H9 (cell line): ENCODE measurements at regions not wholly inside any gene's neighbourhood (a gene's known extent, or its start where the extent isn't known, plus 50 kb on each side); places are given as distances from the start of the nearest gene placed in this dataset.

ENCODE experiments used
- DNase-seq: peaks from one replicate; pipeline ENCODE4 v3.0.0-alpha.2; 2017
- H2AFZ ChIP-seq: one replicate; pipeline ENCODE4 v1.6.1; 2013; ENCODE audit warnings: mild to moderate bottlenecking, low read length, control low read depth, moderate library complexity
- H2AK5ac ChIP-seq: 2 replicates; pipeline ENCODE4 v1.6.1; 2013; ENCODE audit warnings: low read length, control low read depth, mixed read lengths; ENCODE audit not compliant: insufficient read length
- H2BK120ac ChIP-seq: one replicate; pipeline ENCODE4 v1.6.1; 2013; ENCODE audit warnings: low read depth, mild to moderate bottlenecking, low read length, control low read depth, inconsistent platforms; ENCODE audit not compliant: poor library complexity, severe bottlenecking
- H2BK12ac ChIP-seq: 2 replicates; pipeline ENCODE4 v1.6.1; 2013; ENCODE audit warnings: low read length, control low read depth, mixed read lengths, low read depth; ENCODE audit not compliant: insufficient read length
- H2BK15ac ChIP-seq: 2 replicates; pipeline ENCODE4 v1.6.1; 2013; ENCODE audit warnings: low read depth, low read length, control low read depth
- H2BK20ac ChIP-seq: one replicate; pipeline ENCODE4 v1.6.1; 2013; ENCODE audit warnings: low read depth, mild to moderate bottlenecking, low read length, control low read depth, inconsistent platforms; ENCODE audit not compliant: poor library complexity, severe bottlenecking
- H2BK5ac ChIP-seq: 2 replicates; pipeline ENCODE4 v1.6.1; 2013; ENCODE audit warnings: low read length, control low read depth, mixed read lengths; ENCODE audit not compliant: insufficient read length
- H3K14ac ChIP-seq: 2 replicates; pipeline ENCODE4 v1.6.1; 2013; ENCODE audit warnings: low read length, control low read depth; ENCODE audit not compliant: insufficient read depth
- H3K18ac ChIP-seq: 2 replicates; pipeline ENCODE4 v1.6.1; 2013; ENCODE audit warnings: low read depth, mild to moderate bottlenecking, mixed read lengths, low read length, control low read depth; ENCODE audit not compliant: insufficient read length
- H3K23ac ChIP-seq: 2 replicates; pipeline ENCODE4 v1.6.1; 2013; ENCODE audit warnings: low read length, control low read depth, mixed read lengths, low read depth; ENCODE audit not compliant: insufficient read length
- H3K23me2 ChIP-seq: 2 replicates; pipeline ENCODE4 v1.6.1; 2013; ENCODE audit warnings: low read depth, mild to moderate bottlenecking, mixed read lengths, low read length, control low read depth; ENCODE audit not compliant: insufficient read length, poor library complexity, severe bottlenecking
- H3K27ac ChIP-seq: 2 replicates; pipeline ENCODE4 v1.5.1; 2013; ENCODE audit warnings: low read length, control low read depth, mixed read lengths, low read depth; ENCODE audit not compliant: insufficient read length
- H3K27me3 ChIP-seq: 2 replicates; pipeline ENCODE4 v1.6.1; 2013; ENCODE audit warnings: low read length, control low read depth, inconsistent platforms; ENCODE audit not compliant: insufficient read depth
- H3K4ac ChIP-seq: 2 replicates; pipeline ENCODE4 v1.6.1; 2013; ENCODE audit warnings: low read depth, mild to moderate bottlenecking, control low read depth, inconsistent platforms, low read length, moderate library complexity
- H3K4me1 ChIP-seq: 2 replicates; pipeline ENCODE4 v1.6.1; 2013; ENCODE audit warnings: low read length, control low read depth, inconsistent platforms; ENCODE audit not compliant: insufficient read depth
- H3K4me2 ChIP-seq: 2 replicates; pipeline ENCODE4 v1.6.1; 2013; ENCODE audit warnings: low read length, control low read depth, mixed read lengths; ENCODE audit not compliant: insufficient read length, insufficient read depth
- H3K56ac ChIP-seq: 2 replicates; pipeline ENCODE4 v1.6.1; 2013; ENCODE audit warnings: low read depth, mild to moderate bottlenecking, mixed read lengths, low read length, control low read depth; ENCODE audit not compliant: insufficient read length
- H3K79me1 ChIP-seq: 2 replicates; pipeline ENCODE4 v1.6.1; 2013; ENCODE audit warnings: low read depth, mild to moderate bottlenecking, moderate library complexity, low read length, control low read depth, inconsistent platforms; ENCODE audit not compliant: insufficient read depth, poor library complexity, severe bottlenecking
- H3K79me2 ChIP-seq: 2 replicates; pipeline ENCODE4 v1.6.1; 2013; ENCODE audit warnings: low read length, control low read depth, inconsistent platforms; ENCODE audit not compliant: insufficient read depth
- H3K9ac ChIP-seq: 2 replicates; pipeline ENCODE4 v1.6.1; 2013; ENCODE audit warnings: low read length, control low read depth, mixed read lengths; ENCODE audit not compliant: insufficient read length; ENCODE audit errors: extremely low read depth
- H3K9me3 ChIP-seq: one replicate; pipeline ENCODE4 v1.6.1; 2013; ENCODE audit warnings: low read depth, low read length, inconsistent platforms; ENCODE audit not compliant: control insufficient read depth
- H3T11ph ChIP-seq: one replicate; pipeline ENCODE4 v1.6.1; 2013; ENCODE audit warnings: mild to moderate bottlenecking, low read length, control low read depth, inconsistent platforms
- H4K20me1 ChIP-seq: one replicate; pipeline ENCODE4 v1.6.1; 2013; ENCODE audit not compliant: control insufficient read depth, insufficient read length, insufficient read depth
- H4K5ac ChIP-seq: 2 replicates; pipeline ENCODE4 v1.6.1; 2013; ENCODE audit warnings: low read depth, mild to moderate bottlenecking, mixed read lengths, low read length, control low read depth; ENCODE audit not compliant: insufficient read length
- H4K8ac ChIP-seq: replicated peaks from 2 replicates; pipeline ENCODE4 v1.6.1; 2013; ENCODE audit warnings: low read length, control low read depth, mixed read lengths, low read depth; ENCODE audit not compliant: insufficient read length
- H4K91ac ChIP-seq: 2 replicates; pipeline ENCODE4 v1.6.1; 2013; ENCODE audit warnings: low read depth, mild to moderate bottlenecking, moderate library complexity, mixed read lengths, low read length, control low read depth; ENCODE audit not compliant: insufficient read length
- H3K27ac Mint-ChIP-seq, 3 experiments: 2 replicates in 2 of 3; 3 replicates in 1 of 3; pipeline ENCODE4 v1.8.0; 2020 to 2021; ENCODE audit warnings: mixed read lengths in 3 of 3, mild to moderate bottlenecking in 1 of 3, moderate library complexity in 1 of 3
- H3K27me3 Mint-ChIP-seq: 2 replicates; pipeline ENCODE4 v1.8.0; 2021; ENCODE audit warnings: low read depth, mild to moderate bottlenecking, moderate library complexity, mixed read lengths
- H3K36me3 Mint-ChIP-seq, 3 experiments: 2 replicates in 2 of 3; 3 replicates in 1 of 3; pipeline ENCODE4 v1.8.0; 2020 to 2021; ENCODE audit warnings: low read depth in 3 of 3, mixed read lengths in 3 of 3; ENCODE audit not compliant: insufficient read depth in 1 of 3
- H3K4me1 Mint-ChIP-seq, 2 experiments: 2 replicates each; pipeline ENCODE4 v1.8.0; 2020; ENCODE audit warnings: mixed read lengths in 2 of 2
- H3K4me3 Mint-ChIP-seq, 2 experiments: 2 replicates in 1 of 2; 3 replicates in 1 of 2; pipeline ENCODE4 v1.8.0; 2020 to 2021; ENCODE audit warnings: mild to moderate bottlenecking in 2 of 2, mixed read lengths in 2 of 2, moderate library complexity in 1 of 2
- H3K9me3 Mint-ChIP-seq, 2 experiments: 2 replicates in 1 of 2; 3 replicates in 1 of 2; pipeline ENCODE4 v1.8.0; 2020; ENCODE audit warnings: mild to moderate bottlenecking in 2 of 2, mixed read lengths in 2 of 2, moderate library complexity in 1 of 2
- WGBS: extraction: QIAGEN DNeasy Blood & Tissue Kit; methylation state at CpG from one replicate; pipeline ENCODE4 v1.1.7; 2013; ENCODE audit warnings: missing lambda C conversion rate, low lambda C conversion rate, mixed read lengths; ENCODE audit not compliant: insufficient read length; ENCODE audit errors: extremely low coverage; 5-methylcytosine and 5-hydroxymethylcytosine counted together
- TF ChIP-seq, protein P1 (sequence below): fragments of 200-600 bp; sonication (generic); conservative IDR thresholded peaks from 3 replicates; pipeline ENCODE4 v1.8.0; 2021; ENCODE audit warnings: antibody characterized with exemption, mild to moderate bottlenecking

DNA sequence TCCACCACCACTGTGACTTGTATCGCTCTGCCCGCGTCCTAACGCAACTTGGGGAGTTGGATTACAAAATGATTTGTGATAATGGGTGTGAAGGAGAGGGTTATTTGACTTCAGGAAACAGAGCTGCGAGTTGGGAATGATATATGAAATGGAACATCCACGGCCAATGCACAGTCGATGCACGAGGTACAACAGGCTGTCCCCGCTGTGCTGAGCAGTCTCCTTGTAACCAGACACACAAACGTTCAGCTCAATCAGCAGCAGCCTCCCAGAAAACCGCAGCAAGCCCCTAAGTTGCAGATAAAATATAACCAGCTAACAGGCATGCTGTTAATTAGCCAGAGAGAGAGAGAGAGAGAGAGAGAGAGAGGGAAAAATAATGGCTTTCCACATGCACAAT is 332.7 kb upstream of the MGMT start:
- no peaks in the 10 kb centered on the region for H3K79me2 ChIP-seq
- H3K56ac ChIP-seq = no peak overlapping the region
- no peak overlapping the region for H2AFZ ChIP-seq
- H3K4me3 Mint-ChIP-seq = no peak overlapping the region
- no peak overlapping the region for H2BK5ac ChIP-seq
- whole genome bisulfite sequencing = no CpG with 5 or more reads among the region's 11 CpGs
- H3K79me1 ChIP-seq = no peaks in the 10 kb centered on the region
- no peak overlapping the region for H3K4me2 ChIP-seq
- no peaks in the 10 kb centered on the region; the same call in 1 of the 2 replicates for H3K4me1 ChIP-seq
- no peaks in the 10 kb centered on the region for H3K27me3 ChIP-seq
- no peaks in the 10 kb centered on the region for H3K9me3 Mint-ChIP-seq
- H4K20me1 ChIP-seq = no peaks in the 10 kb centered on the region
- no peak overlapping the region for H3K18ac ChIP-seq
- no peak overlapping the region for H2BK120ac ChIP-seq
- no peak overlapping the region for H4K5ac ChIP-seq
- no peak overlapping the region for H2BK20ac ChIP-seq
- TF ChIP-seq, protein P1, sequence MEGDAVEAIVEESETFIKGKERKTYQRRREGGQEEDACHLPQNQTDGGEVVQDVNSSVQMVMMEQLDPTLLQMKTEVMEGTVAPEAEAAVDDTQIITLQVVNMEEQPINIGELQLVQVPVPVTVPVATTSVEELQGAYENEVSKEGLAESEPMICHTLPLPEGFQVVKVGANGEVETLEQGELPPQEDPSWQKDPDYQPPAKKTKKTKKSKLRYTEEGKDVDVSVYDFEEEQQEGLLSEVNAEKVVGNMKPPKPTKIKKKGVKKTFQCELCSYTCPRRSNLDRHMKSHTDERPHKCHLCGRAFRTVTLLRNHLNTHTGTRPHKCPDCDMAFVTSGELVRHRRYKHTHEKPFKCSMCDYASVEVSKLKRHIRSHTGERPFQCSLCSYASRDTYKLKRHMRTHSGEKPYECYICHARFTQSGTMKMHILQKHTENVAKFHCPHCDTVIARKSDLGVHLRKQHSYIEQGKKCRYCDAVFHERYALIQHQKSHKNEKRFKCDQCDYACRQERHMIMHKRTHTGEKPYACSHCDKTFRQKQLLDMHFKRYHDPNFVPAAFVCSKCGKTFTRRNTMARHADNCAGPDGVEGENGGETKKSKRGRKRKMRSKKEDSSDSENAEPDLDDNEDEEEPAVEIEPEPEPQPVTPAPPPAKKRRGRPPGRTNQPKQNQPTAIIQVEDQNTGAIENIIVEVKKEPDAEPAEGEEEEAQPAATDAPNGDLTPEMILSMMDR = no peak
- no peak overlapping the region for H3K27ac ChIP-seq
- H3K9me3 ChIP-seq = no peaks in the 10 kb centered on the region
- no peak overlapping the region for H3K4ac ChIP-seq
- no peak overlapping the region for H3T11ph ChIP-seq
- peaks cover 33 to 36% of the 10 kb centered on the region in 2 experiments for H3K4me1 Mint-ChIP-seq
- H4K8ac ChIP-seq = no peak overlapping the region
- no peak overlapping the region for H3K27ac Mint-ChIP-seq
- H2BK15ac ChIP-seq = no peak overlapping the region
- no peak overlapping the region for H3K9ac ChIP-seq
- H3K27me3 Mint-ChIP-seq = peaks cover 3% of the 10 kb centered on the region; the same call in 1 of the 2 replicates
- H3K23me2 ChIP-seq = no peaks in the 10 kb centered on the region
- H3K14ac ChIP-seq = no peak overlapping the region
- no peak overlapping the region for H3K23ac ChIP-seq
- DNase-seq = no peak
- H2AK5ac ChIP-seq = no peak overlapping the region
- no peak overlapping the region for H4K91ac ChIP-seq
- H3K36me3 Mint-ChIP-seq = peaks cover 0 to 1% (median 0%) of the 10 kb centered on the region in 3 experiments; a peak in 2 of 7 replicates
- H2BK12ac ChIP-seq = no peak overlapping the region
